Activated naive CD4-positive, alpha-beta T cell treated with anti-CD3 and anti-CD28 coated beads for 36 hours (primary cell): ENCODE measurements at regions not wholly inside any gene's neighbourhood (a gene's known extent, or its start where the extent isn't known, plus 50 kb on each side); places are given as distances from the start of the nearest gene placed in this dataset.

ENCODE experiments used
- CTCF ChIA-PET: fragments of 350-600 bp; sonication (Branson Sonifier 250); formaldehyde crosslinking; loops from one replicate; lab custom pipeline; 2021; ENCODE audit warnings: antibody characterized with exemption; lab: Charles Lee
- DNase-seq: peaks from one replicate; pipeline ENCODE4 v3.0.0-alpha.2; 2020
- H3K27ac Mint-ChIP-seq: one replicate; pipeline ENCODE4 v1.8.0; 2021; ENCODE audit warnings: mild to moderate bottlenecking, mixed read lengths
- H3K27me3 Mint-ChIP-seq: one replicate; pipeline ENCODE4 v1.8.0; 2021; ENCODE audit warnings: low read depth, mixed read lengths
- H3K36me3 Mint-ChIP-seq: one replicate; pipeline ENCODE4 v1.8.0; 2021; ENCODE audit warnings: low read depth, mixed read lengths
- H3K4me1 Mint-ChIP-seq: one replicate; pipeline ENCODE4 v1.8.0; 2021; ENCODE audit warnings: low read depth, mixed read lengths
- H3K4me3 Mint-ChIP-seq: one replicate; pipeline ENCODE4 v1.8.0; 2021; ENCODE audit warnings: mild to moderate bottlenecking, moderate library complexity, mixed read lengths
- H3K9me3 Mint-ChIP-seq: one replicate; pipeline ENCODE4 v1.8.0; 2021; ENCODE audit warnings: mixed read lengths
- intact Hi-C: fragments of 100-400 bp; cut with micrococcal nuclease; formaldehyde crosslinking; loops from one replicate; pipeline ENCODE4 v1.15.1; 2023

DNA sequence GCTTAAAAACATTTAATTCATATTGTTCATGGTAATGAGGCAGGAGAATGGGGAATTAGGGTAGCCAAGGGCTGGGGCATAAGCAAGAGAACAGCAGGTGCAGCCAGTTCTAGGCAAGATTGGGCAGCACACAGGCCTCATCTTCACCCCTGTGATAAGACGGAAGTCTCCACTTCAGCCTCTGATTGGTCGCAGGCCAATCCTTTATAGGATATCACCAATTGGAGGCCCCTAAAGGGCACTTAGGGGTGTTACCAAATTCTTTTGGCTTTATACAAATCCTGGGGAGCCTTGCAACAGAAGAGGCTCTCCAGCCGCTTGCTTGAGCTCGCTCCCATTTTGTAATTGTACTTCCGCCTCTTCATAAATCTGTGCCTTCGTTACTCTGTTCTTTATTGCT, 231.1 kb downstream of the REEP3 start:
- H3K4me1 Mint-ChIP-seq, result no peaks in the 10 kb centered on the region
- DNase-seq, result no peak
- no peaks in the 10 kb centered on the region for H3K36me3 Mint-ChIP-seq
- H3K27me3 Mint-ChIP-seq, result peaks cover 5% of the 10 kb centered on the region
- CTCF ChIA-PET, result no interaction called here
- no peaks in the 10 kb centered on the region for H3K9me3 Mint-ChIP-seq
- intact Hi-C loops, result no loop called here
- H3K4me3 Mint-ChIP-seq, result no peak overlapping the region
- no peak overlapping the region for H3K27ac Mint-ChIP-seq

DNA sequence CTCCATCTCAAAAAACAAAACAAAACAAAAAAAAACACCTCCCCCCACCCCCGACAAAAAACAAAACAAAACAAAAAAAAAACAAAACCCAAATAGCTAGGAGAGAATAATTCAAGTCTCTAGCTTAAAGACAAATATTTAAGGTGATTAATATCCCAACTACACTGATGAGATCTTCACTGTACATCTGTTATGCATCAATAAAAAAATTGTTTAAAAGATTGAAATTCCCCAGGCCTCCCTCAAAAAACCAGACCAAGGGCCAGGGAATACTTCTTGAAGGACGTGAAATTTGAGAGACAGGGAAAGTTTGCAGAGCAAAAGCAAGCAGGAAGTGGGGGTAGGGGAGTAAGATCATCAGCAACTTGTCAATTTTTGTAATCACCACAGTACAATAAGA, 232.6 kb downstream of the REEP3 start:
- Mint-ChIP-seq H3K4me3 (no peak overlapping the region), H3K4me1 (no peaks in the 10 kb centered on the region), H3K27ac (no peak overlapping the region), H3K27me3 (peaks cover 5% of the 10 kb centered on the region), H3K9me3 (no peaks in the 10 kb centered on the region), H3K36me3 (no peaks in the 10 kb centered on the region)
- intact Hi-C loops, result no loop called here
- no peak for DNase-seq
- CTCF ChIA-PET, result interaction anchor here (0.6 kb wide), 1 partner anchor 695 kb away, joined by 3 read pairs; no protein-coding TSS in a partner anchor

DNA sequence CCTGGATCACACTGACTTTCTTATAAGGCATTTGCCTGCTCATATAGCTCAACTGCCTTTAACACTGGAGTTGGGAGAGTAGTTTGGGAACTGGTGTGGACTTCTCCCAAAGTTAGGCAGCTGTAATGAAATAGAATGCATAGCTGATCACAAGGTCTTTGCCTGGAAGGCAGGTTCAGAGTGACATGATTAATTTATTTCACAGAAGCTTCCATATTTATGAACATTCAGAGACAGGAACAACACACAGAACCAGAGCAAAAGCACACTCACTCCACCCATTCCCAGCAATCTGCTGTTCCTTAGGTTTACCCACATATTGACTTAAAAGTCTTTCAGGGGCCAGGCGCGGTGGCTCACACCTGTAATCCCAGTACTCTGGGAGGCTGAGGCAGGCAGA, 234.2 kb downstream of the REEP3 start:
- no peaks in the 10 kb centered on the region for H3K9me3 Mint-ChIP-seq
- peaks cover 8% of the 10 kb centered on the region for H3K27me3 Mint-ChIP-seq
- H3K36me3 Mint-ChIP-seq, result no peaks in the 10 kb centered on the region

DNA sequence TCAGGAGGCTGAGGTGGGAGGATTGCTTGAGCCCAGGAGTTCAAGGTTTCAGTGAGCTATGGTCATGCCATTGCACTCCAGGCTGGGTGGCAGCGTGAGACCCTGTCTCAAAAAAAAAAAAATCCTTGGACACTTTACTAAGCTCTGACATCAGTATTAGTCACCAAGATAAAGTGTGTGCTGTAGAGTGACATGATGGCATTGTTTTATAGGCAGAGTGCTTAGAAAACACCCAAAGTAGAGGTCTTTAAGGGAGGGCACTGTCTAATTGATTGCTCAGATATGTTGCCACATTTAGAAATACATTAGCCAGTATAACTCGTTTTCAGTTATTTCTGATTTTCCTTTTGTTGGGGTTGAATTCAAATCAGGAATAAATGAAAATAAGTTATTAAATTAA, 235.9 kb downstream of the REEP3 start:
- Mint-ChIP-seq H3K36me3 (no peaks in the 10 kb centered on the region), H3K9me3 (no peaks in the 10 kb centered on the region), H3K27ac (no peak overlapping the region), H3K27me3 (peaks cover 9% of the 10 kb centered on the region), H3K4me1 (no peaks in the 10 kb centered on the region), H3K4me3 (no peak overlapping the region)
- no peak for DNase-seq
- CTCF ChIA-PET, result no interaction called here
- intact Hi-C loops, result no loop called here

More for the DNA sequence above, 234.2 kb downstream of the REEP3 start:
- CTCF ChIA-PET, result interaction anchor here (1.0 kb wide), 1 partner anchor 35 kb away, joined by 3 read pairs; no protein-coding TSS in a partner anchor
- no peak overlapping the region for H3K4me3 Mint-ChIP-seq
- intact Hi-C loops, result no loop called here
- no peaks in the 10 kb centered on the region for H3K4me1 Mint-ChIP-seq
- H3K27ac Mint-ChIP-seq, result no peak overlapping the region
- DNase-seq, result no peak

DNA sequence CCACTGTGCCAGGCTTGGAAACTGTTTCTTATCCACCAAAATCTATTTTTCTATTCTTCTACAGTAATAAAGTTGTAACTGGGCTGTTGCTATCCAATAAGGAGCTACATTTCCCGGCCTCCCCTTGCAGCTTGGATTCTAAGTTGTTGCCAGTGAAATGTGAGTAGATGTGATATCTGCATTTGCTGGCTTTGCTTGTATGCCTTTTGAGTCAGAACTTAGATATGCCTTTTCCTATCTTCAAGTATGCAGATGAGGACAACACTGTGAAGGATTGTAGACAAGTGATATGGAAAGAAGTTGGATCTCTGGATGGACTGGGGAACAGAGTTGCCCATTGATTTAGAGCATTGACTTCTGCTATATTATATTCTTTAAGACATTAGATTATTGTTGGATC, 236.9 kb downstream of the REEP3 start:
- H3K27ac Mint-ChIP-seq, result no peak overlapping the region
- intact Hi-C loops, result no loop called here
- no peaks in the 10 kb centered on the region for H3K36me3 Mint-ChIP-seq
- no peak overlapping the region for H3K4me3 Mint-ChIP-seq
- no peaks in the 10 kb centered on the region for H3K9me3 Mint-ChIP-seq
- CTCF ChIA-PET, result interaction anchor here (0.7 kb wide), 1 partner anchor 129 kb away, joined by 6 read pairs; no protein-coding TSS in a partner anchor
- DNase-seq, result no peak
- no peaks in the 10 kb centered on the region for H3K4me1 Mint-ChIP-seq
- H3K27me3 Mint-ChIP-seq, result peaks cover 9% of the 10 kb centered on the region

DNA sequence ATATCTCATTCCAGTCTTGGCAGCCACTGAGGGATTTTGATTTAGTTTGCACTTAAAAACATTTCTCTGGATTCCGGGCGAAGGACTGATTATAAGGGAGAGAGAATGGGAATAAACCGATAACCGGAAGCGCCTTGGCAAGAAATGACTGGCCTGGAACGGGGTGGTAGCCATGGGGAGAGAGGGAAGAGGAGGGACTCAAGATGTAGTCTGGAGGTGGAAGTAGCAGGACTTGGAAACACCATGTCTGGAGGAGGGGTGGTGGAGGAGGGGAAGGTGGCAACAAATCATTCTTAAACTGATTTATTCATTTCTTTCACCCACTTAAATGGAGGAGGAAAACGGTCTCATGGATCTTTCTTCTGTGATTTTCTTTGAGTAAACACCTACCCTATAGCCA, 238.1 kb downstream of the REEP3 start:
- H3K4me3 Mint-ChIP-seq, result no peak overlapping the region
- peaks cover 9% of the 10 kb centered on the region for H3K27me3 Mint-ChIP-seq
- no peaks in the 10 kb centered on the region for H3K9me3 Mint-ChIP-seq
- no peak for DNase-seq
- no peaks in the 10 kb centered on the region for H3K36me3 Mint-ChIP-seq
- intact Hi-C loops, result no loop called here
- CTCF ChIA-PET, result no interaction called here
- no peak overlapping the region for H3K27ac Mint-ChIP-seq
- no peaks in the 10 kb centered on the region for H3K4me1 Mint-ChIP-seq

DNA sequence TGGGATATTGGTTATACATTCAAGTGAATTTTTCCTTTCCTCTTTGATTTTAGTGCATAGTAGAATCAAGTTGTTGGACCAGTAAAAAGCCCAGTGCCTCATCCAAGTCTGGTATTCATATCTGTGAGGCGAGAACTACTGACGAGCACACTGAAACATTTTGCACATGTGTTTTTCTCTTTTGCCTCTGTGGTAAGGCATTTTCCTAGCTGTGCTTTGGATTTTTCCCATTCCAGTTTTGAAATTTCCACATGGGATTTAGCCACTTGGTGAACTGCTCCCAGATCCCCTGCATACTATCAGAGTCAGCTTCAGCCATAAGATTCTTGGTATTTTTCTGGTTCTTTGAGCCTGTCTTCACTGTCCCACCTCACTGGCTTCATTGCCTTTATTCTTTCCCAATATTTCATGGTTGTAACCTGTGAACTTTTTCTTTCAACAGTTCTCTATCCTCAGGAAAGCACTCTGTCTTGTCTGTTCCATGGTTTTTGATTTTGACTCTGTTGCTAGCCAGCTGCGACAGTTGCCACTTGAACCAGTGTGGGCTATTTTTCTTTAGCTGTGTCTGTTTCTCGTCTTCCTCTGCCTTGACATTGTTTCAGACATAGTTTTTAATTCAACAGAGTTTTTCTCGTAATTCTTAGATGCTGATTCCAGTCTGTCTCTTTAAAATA, 239.0 kb downstream of the REEP3 start:
- H3K27me3 Mint-ChIP-seq, result peaks cover 7% of the 10 kb centered on the region
- H3K9me3 Mint-ChIP-seq, result no peaks in the 10 kb centered on the region
- CTCF ChIA-PET, result interaction anchor here (0.9 kb wide), 1 partner anchor 40 kb away, joined by 4 read pairs; no protein-coding TSS in a partner anchor
- no peak overlapping the region for H3K4me3 Mint-ChIP-seq
- no peaks in the 10 kb centered on the region for H3K4me1 Mint-ChIP-seq
- intact Hi-C loops, result no loop called here
- H3K27ac Mint-ChIP-seq, result no peak overlapping the region
- H3K36me3 Mint-ChIP-seq, result no peaks in the 10 kb centered on the region
- no peak for DNase-seq

DNA sequence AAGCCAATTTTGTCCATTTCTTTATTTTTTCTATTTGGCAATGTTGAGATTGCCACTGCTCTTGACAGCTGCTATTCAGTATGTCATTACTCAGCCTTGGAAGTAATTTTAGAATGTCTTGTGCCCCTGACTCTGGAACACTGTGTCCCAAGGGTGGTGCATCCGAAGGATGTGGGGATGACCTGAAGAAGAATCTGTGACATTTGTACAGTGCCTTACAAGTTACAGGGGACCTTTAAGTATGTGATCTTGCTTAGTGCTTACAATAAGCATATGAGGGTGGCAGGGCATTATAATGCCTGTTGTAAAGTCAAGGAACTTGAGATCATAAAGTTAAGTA, 239.5 kb downstream of the REEP3 start:
- Mint-ChIP-seq H3K27ac (no peak overlapping the region), H3K27me3 (peaks cover 4% of the 10 kb centered on the region), H3K36me3 (no peaks in the 10 kb centered on the region), H3K4me3 (no peak overlapping the region), H3K4me1 (no peaks in the 10 kb centered on the region), H3K9me3 (no peaks in the 10 kb centered on the region)
- CTCF ChIA-PET, result interaction anchor here (0.9 kb wide), 1 partner anchor 40 kb away, joined by 4 read pairs; no protein-coding TSS in a partner anchor
- intact Hi-C loops, result no loop called here
- DNase-seq, result no peak

DNA sequence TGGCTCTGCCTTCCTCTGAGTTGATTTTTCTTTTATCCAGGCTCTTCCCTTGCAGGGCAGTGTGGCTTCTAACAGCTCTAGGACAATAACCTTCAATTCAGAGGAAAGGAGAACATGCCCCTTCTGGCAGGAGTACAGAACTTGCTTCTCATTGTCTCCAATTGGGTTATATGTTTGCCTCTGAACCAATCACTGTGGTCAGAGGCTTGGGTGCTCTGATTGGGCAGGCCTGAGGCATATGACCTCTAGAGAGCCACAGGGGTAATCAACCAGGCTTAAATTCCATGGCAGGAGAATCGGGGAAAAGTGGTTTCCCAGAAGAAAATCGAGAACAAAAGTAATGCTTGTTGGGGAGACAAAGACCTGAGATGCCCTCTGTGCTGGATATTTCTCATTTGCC, 240.0 kb downstream of the REEP3 start:
- H3K9me3 Mint-ChIP-seq, result no peaks in the 10 kb centered on the region
- no peak overlapping the region for H3K27ac Mint-ChIP-seq
- H3K4me1 Mint-ChIP-seq, result no peaks in the 10 kb centered on the region
- intact Hi-C loops, result no loop called here
- H3K27me3 Mint-ChIP-seq, result peaks cover 4% of the 10 kb centered on the region
- H3K36me3 Mint-ChIP-seq, result no peaks in the 10 kb centered on the region
- no peak overlapping the region for H3K4me3 Mint-ChIP-seq
- DNase-seq, result no peak
- CTCF ChIA-PET, result no interaction called here

DNA sequence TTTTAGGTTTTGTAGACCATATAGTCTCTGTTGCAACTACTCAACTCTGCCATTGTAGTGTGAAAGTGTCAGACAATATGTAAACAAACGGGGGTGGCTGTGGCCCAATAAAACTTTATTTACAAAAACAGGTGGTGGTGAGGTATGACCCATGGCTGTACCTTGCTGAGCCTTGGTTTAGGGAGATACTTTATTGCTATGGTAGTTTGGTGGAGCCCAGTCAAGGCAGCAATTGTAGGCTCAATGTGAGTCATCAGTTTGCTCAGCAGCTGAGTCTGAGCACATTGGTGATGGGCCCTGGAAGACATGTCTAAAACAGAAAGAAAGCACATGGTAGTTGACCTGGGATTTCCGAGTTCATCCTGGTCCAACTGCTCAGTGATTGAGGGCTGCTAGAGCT, 242.5 kb downstream of the REEP3 start:
- CTCF ChIA-PET, result no interaction called here

DNA sequence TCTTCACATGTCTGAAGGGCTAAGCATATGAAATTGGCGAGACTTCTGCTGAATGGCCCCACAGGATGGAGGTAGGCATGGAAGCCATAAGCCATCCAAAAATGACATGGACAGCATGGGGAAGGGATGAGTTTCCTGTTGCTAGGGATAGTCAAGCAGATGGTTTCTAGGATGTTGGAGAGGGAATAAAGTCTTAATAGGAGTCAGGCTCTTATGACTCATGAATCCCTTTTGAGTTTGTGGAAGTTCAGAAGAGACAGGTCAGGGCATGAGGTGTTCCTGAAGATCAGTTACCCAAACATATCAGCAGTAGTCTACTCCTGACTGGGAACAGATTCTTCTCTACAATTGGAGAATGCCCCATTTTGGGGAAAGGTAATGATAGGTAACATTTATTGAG, 243.9 kb downstream of the REEP3 start:
- Mint-ChIP-seq H3K4me1 (no peaks in the 10 kb centered on the region), H3K9me3 (no peaks in the 10 kb centered on the region), H3K27me3 (peaks cover 2% of the 10 kb centered on the region), H3K36me3 (no peaks in the 10 kb centered on the region), H3K27ac (no peak overlapping the region), H3K4me3 (no peak overlapping the region)
- DNase-seq, result no peak
- CTCF ChIA-PET, result interaction anchor here (0.7 kb wide), 1 partner anchor 138 kb away, joined by 3 read pairs; no protein-coding TSS in a partner anchor
- intact Hi-C loops, result no loop called here

More for the DNA sequence above, 242.5 kb downstream of the REEP3 start:
- Mint-ChIP-seq H3K36me3 (no peaks in the 10 kb centered on the region), H3K4me1 (no peaks in the 10 kb centered on the region), H3K4me3 (no peak overlapping the region), H3K27me3 (peaks cover 4% of the 10 kb centered on the region), H3K27ac (no peak overlapping the region), H3K9me3 (no peaks in the 10 kb centered on the region)
- intact Hi-C loops, result no loop called here
- DNase-seq, result no peak

DNA sequence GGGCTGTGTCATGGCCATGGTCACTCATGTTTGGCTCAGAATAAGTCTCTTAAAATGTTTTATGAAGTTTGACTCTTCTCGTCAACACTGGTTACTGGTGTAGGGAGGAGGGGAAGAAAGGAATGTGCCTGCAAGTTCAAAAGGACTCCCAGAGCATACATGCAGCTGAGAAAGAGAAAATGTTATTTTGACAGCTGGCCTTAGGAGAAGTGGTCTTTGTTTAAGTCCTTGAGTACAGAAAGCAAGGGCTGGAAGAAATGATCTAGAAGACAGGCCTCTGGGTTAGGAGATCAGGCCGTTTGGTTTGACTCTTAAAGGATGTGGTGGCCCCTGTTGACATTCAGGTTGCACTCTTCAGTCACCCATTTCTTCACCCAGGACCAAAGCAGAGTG, 245.5 kb downstream of the REEP3 start:
- CTCF ChIA-PET, result interaction anchor here (1.0 kb wide), 1 partner anchor 45 kb away, joined by 3 read pairs; no protein-coding TSS in a partner anchor
- peaks cover 4% of the 10 kb centered on the region for H3K27me3 Mint-ChIP-seq
- intact Hi-C loops, result no loop called here
- no peak for DNase-seq
- H3K36me3 Mint-ChIP-seq, result no peaks in the 10 kb centered on the region
- H3K9me3 Mint-ChIP-seq, result no peaks in the 10 kb centered on the region
- H3K27ac Mint-ChIP-seq, result no peak overlapping the region
- no peak overlapping the region for H3K4me3 Mint-ChIP-seq
- no peaks in the 10 kb centered on the region for H3K4me1 Mint-ChIP-seq

DNA sequence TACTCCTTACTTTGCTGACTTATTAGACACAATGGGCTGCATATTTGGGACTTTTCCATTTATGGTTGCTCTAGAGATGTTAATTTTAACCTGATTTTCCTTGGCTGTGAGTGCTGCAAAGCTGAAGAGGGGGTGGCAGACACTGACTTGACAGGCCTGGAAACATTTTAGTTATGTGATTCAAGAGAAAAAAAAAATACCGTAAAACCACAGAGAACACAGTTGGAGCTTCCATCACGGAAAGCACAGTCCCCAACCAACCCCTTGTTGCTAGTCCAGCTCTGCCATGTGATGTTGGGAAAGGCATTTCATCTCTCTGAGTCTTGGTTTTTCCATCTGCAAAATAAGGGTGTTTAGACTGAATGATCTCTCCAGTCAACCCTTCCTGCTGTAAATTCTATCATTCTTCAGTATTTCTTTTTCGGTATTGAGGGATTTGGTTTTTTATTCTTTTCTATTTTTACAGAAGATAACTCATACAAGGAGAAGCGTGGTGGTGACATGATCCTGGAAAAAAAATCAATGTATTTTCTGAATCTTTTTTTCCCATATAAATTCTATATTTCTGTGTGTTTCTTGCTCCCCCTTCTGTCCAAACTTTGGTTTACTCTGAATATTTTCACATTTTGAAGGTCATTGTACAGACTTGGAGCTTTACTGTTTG, 246.1 kb downstream of the REEP3 start:
- H3K27ac Mint-ChIP-seq, result no peak overlapping the region
- intact Hi-C loops, result no loop called here
- CTCF ChIA-PET, result interaction anchor here (0.7 to 1.0 kb wide), 3 partner anchors 45 to 259 kb away, joined by 3 to 7 read pairs (median 4); no protein-coding TSS in a partner anchor

More for the DNA sequence above, 246.1 kb downstream of the REEP3 start:
- H3K4me3 Mint-ChIP-seq, result no peak overlapping the region
- H3K27me3 Mint-ChIP-seq, result peaks cover 4% of the 10 kb centered on the region
- no peaks in the 10 kb centered on the region for H3K4me1 Mint-ChIP-seq
- no peaks in the 10 kb centered on the region for H3K36me3 Mint-ChIP-seq
- H3K9me3 Mint-ChIP-seq, result no peaks in the 10 kb centered on the region
- DNase-seq, result no peak
